NCI-H1694 (cell line): ENCODE measurements at regions not wholly inside any gene's neighbourhood (a gene's known extent, or its start where the extent isn't known, plus 50 kb on each side); places are given as distances from the start of the nearest gene placed in this dataset.

Experiments used
- DNase-seq: peaks from one replicate; lab custom pipeline; 2025; lab: John Stamatoyannopoulos, UW

GRCh38 chr9:80842389-80842788 lies 847.0 kb downstream of the TLE1 start:
- no peak for DNase-seq

GRCh38 chr9:80841888-80842287 lies 847.5 kb downstream of the TLE1 start:
- DNase-seq = no peak

GRCh38 chr9:80839821-80840675 lies 849.3 kb downstream of the TLE1 start:
- DNase-seq = peak; percentile 74

- no peak for DNase-seq
These were observed 853.3 kb downstream of the TLE1 start for GRCh38 chr9:80836013-80836412.

- DNase-seq = no peak
These were observed 857.6 kb downstream of the TLE1 start for GRCh38 chr9:80831751-80832150.

GRCh38 chr9:80811656-80812055 lies 877.7 kb downstream of the TLE1 start:
- no peak for DNase-seq

GRCh38 chr9:80811003-80811402 lies 878.3 kb downstream of the TLE1 start:
- no peak for DNase-seq

- DNase-seq = no peak
These were observed 882.7 kb downstream of the TLE1 start for GRCh38 chr9:80806671-80807070.

- no peak for DNase-seq
These were observed 884.5 kb downstream of the TLE1 start for GRCh38 chr9:80804873-80805272.

- DNase-seq = peak; percentile 85
These were observed 891.3 kb downstream of the TLE1 start for GRCh38 chr9:80797831-80798688.

GRCh38 chr9:80797101-80797829 lies 892.1 kb downstream of the TLE1 start:
- no peak for DNase-seq

GRCh38 chr9:80796632-80797031 lies 892.7 kb downstream of the TLE1 start:
- no peak for DNase-seq

GRCh38 chr9:80794197-80794596 lies 895.1 kb downstream of the TLE1 start:
- no peak for DNase-seq

- DNase-seq = no peak
These were observed 895.6 kb downstream of the TLE1 start for GRCh38 chr9:80793706-80794105.

GRCh38 chr9:80792726-80793125 lies 896.6 kb downstream of the TLE1 start:
- peak; percentile 2 for DNase-seq

GRCh38 chr9:80791836-80792235 lies 897.5 kb downstream of the TLE1 start:
- DNase-seq = no peak

- DNase-seq = no peak
These were observed 898.6 kb downstream of the TLE1 start for GRCh38 chr9:80790764-80791163.

- DNase-seq = no peak
These were observed 899.5 kb downstream of the TLE1 start for GRCh38 chr9:80789831-80790230.

- no peak for DNase-seq
These were observed 901.7 kb downstream of the TLE1 start for GRCh38 chr9:80787636-80788035.

GRCh38 chr9:80784647-80785046 lies 904.7 kb downstream of the TLE1 start:
- DNase-seq = no peak

- no peak for DNase-seq
These were observed 913.4 kb downstream of the TLE1 start for GRCh38 chr9:80775971-80776370.

- no peak for DNase-seq
These were observed 913.8 kb downstream of the TLE1 start for GRCh38 chr9:80775530-80775929.
